PC-9 (cell line): ENCODE measurements at regions not wholly inside any gene's neighbourhood (a gene's known extent, or its start where the extent isn't known, plus 50 kb on each side); places are given as distances from the start of the nearest gene placed in this dataset.

ENCODE experiments used
- BruUV-seq: library from RNA; stranded (reverse); fragments of 400-500 nt; replicated peaks from 2 replicates; lab custom pipeline; 2021; lab: Mats Ljungman, UMichigan
- CTCF ChIA-PET: fragments of 300-600 bp; sonication (Branson Sonifier 250); formaldehyde crosslinking; loops from one replicate; lab custom pipeline; 2022; ENCODE audit warnings: antibody characterized with exemption; lab: Charles Lee
- POLR2A ChIA-PET: fragments of 300-600 bp; sonication (Branson Sonifier 250); formaldehyde crosslinking; loops from one replicate; lab custom pipeline; 2022; ENCODE audit warnings: antibody characterized with exemption; ENCODE audit not compliant: unreplicated experiment; lab: Charles Lee
- DNase-seq, 2 experiments: peaks; one replicate each; pipeline versions ENCODE4 v3.0.0 to v3.0.0-alpha.2; 2015 to 2022; ENCODE audit warnings: mixed read lengths in 1 of 2
- H2AFZ ChIP-seq: fragments of 200-600 bp; sonication (generic); 2 replicates; pipeline ENCODE4 v1.8.1; 2017; ENCODE audit warnings: antibody characterized with exemption
- H3F3A ChIP-seq: fragments of 200-600 bp; sonication (generic); 2 replicates; pipeline ENCODE4 v1.8.1; 2017; ENCODE audit warnings: antibody characterized with exemption, mild to moderate bottlenecking, low read depth; ENCODE audit not compliant: insufficient read depth
- H3K27ac ChIP-seq: fragments of 200-600 bp; sonication (generic); 2 replicates; pipeline ENCODE4 v1.6.1; 2016; ENCODE audit warnings: mixed run types
- H3K27me3 ChIP-seq: fragments of 200-600 bp; sonication (generic); 2 replicates; pipeline ENCODE4 v1.6.1; 2016; ENCODE audit warnings: low read depth, mixed run types; ENCODE audit not compliant: insufficient read depth
- H3K36me3 ChIP-seq: fragments of 200-600 bp; sonication (generic); 2 replicates; pipeline ENCODE4 v1.6.1; 2016; ENCODE audit warnings: low read depth, mixed run types
- H3K4me1 ChIP-seq: fragments of 200-600 bp; sonication (generic); replicated peaks from 2 replicates; pipeline ENCODE4 v1.6.1; 2016; ENCODE audit warnings: mixed run types; ENCODE audit not compliant: insufficient read depth
- H3K4me2 ChIP-seq: fragments of 200-600 bp; sonication (generic); 2 replicates; pipeline ENCODE4 v1.6.1; 2017; ENCODE audit warnings: mixed run types
- H3K4me3 ChIP-seq: fragments of 200-600 bp; sonication (generic); 2 replicates; pipeline ENCODE4 v1.6.1; 2016; ENCODE audit warnings: mixed run types
- H3K79me2 ChIP-seq: fragments of 200-600 bp; sonication (generic); 2 replicates; pipeline ENCODE4 v1.6.1; 2017; ENCODE audit warnings: low read depth, mixed run types
- H3K9me2 ChIP-seq: fragments of 200-600 bp; sonication (generic); 2 replicates; pipeline ENCODE4 v1.8.1; 2017; ENCODE audit warnings: mild to moderate bottlenecking; ENCODE audit not compliant: insufficient read depth
- H3K9me3 ChIP-seq: fragments of 200-600 bp; sonication (generic); 2 replicates; pipeline ENCODE4 v1.8.1; 2016; ENCODE audit warnings: low read depth; ENCODE audit not compliant: insufficient read depth
- H4K20me1 ChIP-seq: fragments of 200-600 bp; sonication (generic); 2 replicates; pipeline ENCODE4 v1.8.1; 2017; ENCODE audit not compliant: insufficient read depth
- CTCF ChIP-seq: fragments of 200-600 bp; sonication (generic); conservative IDR thresholded peaks from 2 replicates; pipeline ENCODE4 v1.6.1; 2017; ENCODE audit warnings: mixed run types, antibody characterized with exemption, mild to moderate bottlenecking, moderate library complexity
- EZH2 ChIP-seq: fragments of 200-600 bp; sonication (generic); IDR thresholded peaks from 2 replicates; pipeline ENCODE4 v1.8.0; 2017; ENCODE audit warnings: antibody characterized with exemption, low read depth
- intact Hi-C: fragments of 100-400 bp; cut with micrococcal nuclease; formaldehyde crosslinking; loops from one replicate; pipeline ENCODE4 v1.10.0; 2022; ENCODE audit not compliant: unreplicated experiment

DNA sequence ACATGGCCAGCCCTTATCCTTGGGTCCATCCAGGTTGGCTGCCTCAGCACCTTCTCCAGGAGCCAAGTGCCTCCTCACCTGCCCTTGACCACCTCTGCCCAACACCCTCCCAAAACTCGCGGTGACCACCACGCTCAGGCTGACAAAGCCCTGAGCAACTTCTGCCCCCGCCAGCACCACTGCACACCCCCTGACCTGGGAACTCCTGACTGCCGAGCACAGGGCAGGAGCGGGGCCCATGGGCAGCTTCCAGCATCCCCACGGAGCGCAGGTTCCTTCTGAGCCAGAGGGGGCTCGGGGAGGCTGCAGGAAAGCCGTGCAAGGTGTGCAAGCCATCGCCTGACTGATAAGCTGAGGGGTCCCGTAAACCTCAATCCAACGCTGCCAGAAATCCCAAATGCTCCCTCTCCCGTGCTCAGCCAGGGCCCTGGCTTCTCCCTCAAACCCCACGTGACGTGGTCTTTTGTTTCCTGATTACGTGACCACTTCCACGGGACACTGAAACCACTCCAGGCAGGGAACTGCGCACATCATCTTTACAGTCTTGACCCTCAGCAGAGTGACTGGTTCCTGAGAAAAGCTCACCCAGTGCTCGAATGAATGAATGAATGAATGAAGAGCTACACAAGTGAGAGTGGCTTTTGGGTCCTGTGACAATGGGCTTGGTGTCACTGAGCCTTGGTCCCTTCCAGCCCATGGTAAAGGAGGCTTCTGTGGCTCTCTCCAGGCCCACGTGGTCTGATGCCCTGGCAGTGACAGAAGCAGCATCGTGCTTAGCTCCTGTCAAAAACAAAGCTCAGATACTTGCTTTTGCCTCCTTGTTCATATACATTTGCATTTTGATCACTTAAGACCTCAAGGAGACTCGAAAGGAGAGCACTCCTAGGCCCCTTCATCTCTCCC lies 249.8 kb upstream of the PPP2R2D start:
- Histone ChIP-seq H3K36me3 (no peaks in the 10 kb centered on the region), H3K27me3 (peaks cover 39% of the 10 kb centered on the region; the same call in 1 of the 2 replicates), H3K4me2 (no peak overlapping the region), H3K79me2 (no peaks in the 10 kb centered on the region), H3K27ac (no peak overlapping the region), H2AFZ (no peak overlapping the region), H4K20me1 (no peaks in the 10 kb centered on the region), H3K4me3 (no peak overlapping the region), H3K4me1 (no peaks in the 10 kb centered on the region), H3K9me3 (no peaks in the 10 kb centered on the region), H3K9me2 (no peaks in the 10 kb centered on the region), H3F3A (no peaks in the 10 kb centered on the region)
- intact Hi-C loops = no loop called here
- TF ChIP-seq EZH2 (no peak), CTCF (no peak)
- ChIA-PET POLR2A (no interaction called here), CTCF (no interaction called here)
- no peak for DNase-seq
- no TSS peak for BruUV-seq

GRCh38 chr10:131651674-131652437 lies 249.0 kb upstream of the PPP2R2D start:
- Histone ChIP-seq H3K9me2 (no peaks in the 10 kb centered on the region), H4K20me1 (no peaks in the 10 kb centered on the region), H3K4me2 (no peak overlapping the region), H3F3A (no peaks in the 10 kb centered on the region), H3K27ac (no peak overlapping the region), H2AFZ (no peak overlapping the region), H3K79me2 (no peaks in the 10 kb centered on the region), H3K9me3 (no peaks in the 10 kb centered on the region), H3K27me3 (peaks cover 30% of the 10 kb centered on the region; the same call in 1 of the 2 replicates), H3K36me3 (no peaks in the 10 kb centered on the region), H3K4me1 (no peaks in the 10 kb centered on the region), H3K4me3 (no peak overlapping the region)
- no peak for TF ChIP-seq CTCF
- TF ChIP-seq EZH2 = no peak
- intact Hi-C loops = no loop called here
- ChIA-PET POLR2A (no interaction called here), CTCF (no interaction called here)
- BruUV-seq = no TSS peak
- no peak for DNase-seq

- POLR2A ChIA-PET = no interaction called here
- Histone ChIP-seq H3K4me3 (no peak overlapping the region), H3K9me2 (no peaks in the 10 kb centered on the region), H3F3A (no peaks in the 10 kb centered on the region), H3K27ac (no peak overlapping the region), H3K4me2 (no peak overlapping the region), H2AFZ (no peak overlapping the region), H3K36me3 (no peaks in the 10 kb centered on the region), H3K9me3 (no peaks in the 10 kb centered on the region), H3K79me2 (no peaks in the 10 kb centered on the region), H3K4me1 (no peaks in the 10 kb centered on the region), H4K20me1 (no peaks in the 10 kb centered on the region), H3K27me3 (peaks cover 25% of the 10 kb centered on the region; the same call in 1 of the 2 replicates)
- DNase-seq = no peak
- intact Hi-C loops = no loop called here
- CTCF ChIA-PET = no interaction called here
- TF ChIP-seq CTCF = no peak
- no TSS peak for BruUV-seq
Measured at GRCh38 chr10:131652438-131653139, 248.2 kb upstream of the PPP2R2D start.
